H9 (cell line): ENCODE measurements at regions not wholly inside any gene's neighbourhood (a gene's known extent, or its start where the extent isn't known, plus 50 kb on each side); places are given as distances from the start of the nearest gene placed in this dataset.
"Not testable (repeated sequence)": the region's sequence is repeated elsewhere in the genome, so short reads cannot be mapped to it uniquely, and the experiment has no call there.

Source experiments
- DNase-seq: peaks from one replicate; pipeline ENCODE4 v3.0.0-alpha.2; 2017
- H2AFZ ChIP-seq: one replicate; pipeline ENCODE4 v1.6.1; 2013; ENCODE audit warnings: mild to moderate bottlenecking, low read length, control low read depth, moderate library complexity
- H2AK5ac ChIP-seq: 2 replicates; pipeline ENCODE4 v1.6.1; 2013; ENCODE audit warnings: low read length, control low read depth, mixed read lengths; ENCODE audit not compliant: insufficient read length
- H2BK120ac ChIP-seq: one replicate; pipeline ENCODE4 v1.6.1; 2013; ENCODE audit warnings: low read depth, mild to moderate bottlenecking, low read length, control low read depth, inconsistent platforms; ENCODE audit not compliant: poor library complexity, severe bottlenecking
- H2BK12ac ChIP-seq: 2 replicates; pipeline ENCODE4 v1.6.1; 2013; ENCODE audit warnings: low read length, control low read depth, mixed read lengths, low read depth; ENCODE audit not compliant: insufficient read length
- H2BK15ac ChIP-seq: 2 replicates; pipeline ENCODE4 v1.6.1; 2013; ENCODE audit warnings: low read depth, low read length, control low read depth
- H2BK20ac ChIP-seq: one replicate; pipeline ENCODE4 v1.6.1; 2013; ENCODE audit warnings: low read depth, mild to moderate bottlenecking, low read length, control low read depth, inconsistent platforms; ENCODE audit not compliant: poor library complexity, severe bottlenecking
- H2BK5ac ChIP-seq: 2 replicates; pipeline ENCODE4 v1.6.1; 2013; ENCODE audit warnings: low read length, control low read depth, mixed read lengths; ENCODE audit not compliant: insufficient read length
- H3K14ac ChIP-seq: 2 replicates; pipeline ENCODE4 v1.6.1; 2013; ENCODE audit warnings: low read length, control low read depth; ENCODE audit not compliant: insufficient read depth
- H3K18ac ChIP-seq: 2 replicates; pipeline ENCODE4 v1.6.1; 2013; ENCODE audit warnings: low read depth, mild to moderate bottlenecking, mixed read lengths, low read length, control low read depth; ENCODE audit not compliant: insufficient read length
- H3K23ac ChIP-seq: 2 replicates; pipeline ENCODE4 v1.6.1; 2013; ENCODE audit warnings: low read length, control low read depth, mixed read lengths, low read depth; ENCODE audit not compliant: insufficient read length
- H3K23me2 ChIP-seq: 2 replicates; pipeline ENCODE4 v1.6.1; 2013; ENCODE audit warnings: low read depth, mild to moderate bottlenecking, mixed read lengths, low read length, control low read depth; ENCODE audit not compliant: insufficient read length, poor library complexity, severe bottlenecking
- H3K27ac ChIP-seq: 2 replicates; pipeline ENCODE4 v1.5.1; 2013; ENCODE audit warnings: low read length, control low read depth, mixed read lengths, low read depth; ENCODE audit not compliant: insufficient read length
- H3K27me3 ChIP-seq: 2 replicates; pipeline ENCODE4 v1.6.1; 2013; ENCODE audit warnings: low read length, control low read depth, inconsistent platforms; ENCODE audit not compliant: insufficient read depth
- H3K4ac ChIP-seq: 2 replicates; pipeline ENCODE4 v1.6.1; 2013; ENCODE audit warnings: low read depth, mild to moderate bottlenecking, control low read depth, inconsistent platforms, low read length, moderate library complexity
- H3K4me1 ChIP-seq: 2 replicates; pipeline ENCODE4 v1.6.1; 2013; ENCODE audit warnings: low read length, control low read depth, inconsistent platforms; ENCODE audit not compliant: insufficient read depth
- H3K4me2 ChIP-seq: 2 replicates; pipeline ENCODE4 v1.6.1; 2013; ENCODE audit warnings: low read length, control low read depth, mixed read lengths; ENCODE audit not compliant: insufficient read length, insufficient read depth
- H3K56ac ChIP-seq: 2 replicates; pipeline ENCODE4 v1.6.1; 2013; ENCODE audit warnings: low read depth, mild to moderate bottlenecking, mixed read lengths, low read length, control low read depth; ENCODE audit not compliant: insufficient read length
- H3K79me1 ChIP-seq: 2 replicates; pipeline ENCODE4 v1.6.1; 2013; ENCODE audit warnings: low read depth, mild to moderate bottlenecking, moderate library complexity, low read length, control low read depth, inconsistent platforms; ENCODE audit not compliant: insufficient read depth, poor library complexity, severe bottlenecking
- H3K79me2 ChIP-seq: 2 replicates; pipeline ENCODE4 v1.6.1; 2013; ENCODE audit warnings: low read length, control low read depth, inconsistent platforms; ENCODE audit not compliant: insufficient read depth
- H3K9ac ChIP-seq: 2 replicates; pipeline ENCODE4 v1.6.1; 2013; ENCODE audit warnings: low read length, control low read depth, mixed read lengths; ENCODE audit not compliant: insufficient read length; ENCODE audit errors: extremely low read depth
- H3K9me3 ChIP-seq: one replicate; pipeline ENCODE4 v1.6.1; 2013; ENCODE audit warnings: low read depth, low read length, inconsistent platforms; ENCODE audit not compliant: control insufficient read depth
- H3T11ph ChIP-seq: one replicate; pipeline ENCODE4 v1.6.1; 2013; ENCODE audit warnings: mild to moderate bottlenecking, low read length, control low read depth, inconsistent platforms
- H4K20me1 ChIP-seq: one replicate; pipeline ENCODE4 v1.6.1; 2013; ENCODE audit not compliant: control insufficient read depth, insufficient read length, insufficient read depth
- H4K5ac ChIP-seq: 2 replicates; pipeline ENCODE4 v1.6.1; 2013; ENCODE audit warnings: low read depth, mild to moderate bottlenecking, mixed read lengths, low read length, control low read depth; ENCODE audit not compliant: insufficient read length
- H4K8ac ChIP-seq: replicated peaks from 2 replicates; pipeline ENCODE4 v1.6.1; 2013; ENCODE audit warnings: low read length, control low read depth, mixed read lengths, low read depth; ENCODE audit not compliant: insufficient read length
- H4K91ac ChIP-seq: 2 replicates; pipeline ENCODE4 v1.6.1; 2013; ENCODE audit warnings: low read depth, mild to moderate bottlenecking, moderate library complexity, mixed read lengths, low read length, control low read depth; ENCODE audit not compliant: insufficient read length
- H3K27ac Mint-ChIP-seq, 3 experiments: 2 replicates in 2 of 3; 3 replicates in 1 of 3; pipeline ENCODE4 v1.8.0; 2020 to 2021; ENCODE audit warnings: mixed read lengths in 3 of 3, mild to moderate bottlenecking in 1 of 3, moderate library complexity in 1 of 3
- H3K27me3 Mint-ChIP-seq: 2 replicates; pipeline ENCODE4 v1.8.0; 2021; ENCODE audit warnings: low read depth, mild to moderate bottlenecking, moderate library complexity, mixed read lengths
- H3K36me3 Mint-ChIP-seq, 3 experiments: 2 replicates in 2 of 3; 3 replicates in 1 of 3; pipeline ENCODE4 v1.8.0; 2020 to 2021; ENCODE audit warnings: low read depth in 3 of 3, mixed read lengths in 3 of 3; ENCODE audit not compliant: insufficient read depth in 1 of 3
- H3K4me1 Mint-ChIP-seq, 2 experiments: 2 replicates each; pipeline ENCODE4 v1.8.0; 2020; ENCODE audit warnings: mixed read lengths in 2 of 2
- H3K4me3 Mint-ChIP-seq, 2 experiments: 2 replicates in 1 of 2; 3 replicates in 1 of 2; pipeline ENCODE4 v1.8.0; 2020 to 2021; ENCODE audit warnings: mild to moderate bottlenecking in 2 of 2, mixed read lengths in 2 of 2, moderate library complexity in 1 of 2
- H3K9me3 Mint-ChIP-seq, 2 experiments: 2 replicates in 1 of 2; 3 replicates in 1 of 2; pipeline ENCODE4 v1.8.0; 2020; ENCODE audit warnings: mild to moderate bottlenecking in 2 of 2, mixed read lengths in 2 of 2, moderate library complexity in 1 of 2
- WGBS: extraction: QIAGEN DNeasy Blood & Tissue Kit; methylation state at CpG from one replicate; pipeline ENCODE4 v1.1.7; 2013; ENCODE audit warnings: missing lambda C conversion rate, low lambda C conversion rate, mixed read lengths; ENCODE audit not compliant: insufficient read length; ENCODE audit errors: extremely low coverage; 5-methylcytosine and 5-hydroxymethylcytosine counted together
- TF ChIP-seq, protein P1 (sequence below): fragments of 200-600 bp; sonication (generic); conservative IDR thresholded peaks from 3 replicates; pipeline ENCODE4 v1.8.0; 2021; ENCODE audit warnings: antibody characterized with exemption, mild to moderate bottlenecking

- Histone ChIP-seq H2AFZ (no peak overlapping the region), H3K4me2 (no peak overlapping the region), H3T11ph (no peak overlapping the region), H3K79me1 (no peaks in the 10 kb centered on the region), H4K8ac (no peak overlapping the region), H2BK5ac (no peak overlapping the region), H3K14ac (no peak overlapping the region), H4K91ac (no peak overlapping the region), H2BK15ac (no peak overlapping the region), H3K23me2 (no peaks in the 10 kb centered on the region), H2BK20ac (no peak overlapping the region), H3K56ac (no peak overlapping the region), H4K5ac (no peak overlapping the region), H3K27me3 (no peaks in the 10 kb centered on the region), H3K79me2 (no peaks in the 10 kb centered on the region), H2BK12ac (no peak overlapping the region), H3K9me3 (no peaks in the 10 kb centered on the region), H4K20me1 (no peaks in the 10 kb centered on the region), H2AK5ac (no peak overlapping the region), H3K27ac (no peak overlapping the region), H3K4me1 (peaks cover 7% of the 10 kb centered on the region; the same call in 1 of the 2 replicates), H3K18ac (no peak overlapping the region), H2BK120ac (no peak overlapping the region), H3K9ac (no peak overlapping the region), H3K4ac (no peak overlapping the region), H3K23ac (no peak overlapping the region)
- H3K36me3 Mint-ChIP-seq = no peaks in the 10 kb centered on the region
- no peak for DNase-seq
- H3K4me1 Mint-ChIP-seq = peaks cover 19 to 23% of the 10 kb centered on the region in 2 experiments
- TF ChIP-seq, protein P1, sequence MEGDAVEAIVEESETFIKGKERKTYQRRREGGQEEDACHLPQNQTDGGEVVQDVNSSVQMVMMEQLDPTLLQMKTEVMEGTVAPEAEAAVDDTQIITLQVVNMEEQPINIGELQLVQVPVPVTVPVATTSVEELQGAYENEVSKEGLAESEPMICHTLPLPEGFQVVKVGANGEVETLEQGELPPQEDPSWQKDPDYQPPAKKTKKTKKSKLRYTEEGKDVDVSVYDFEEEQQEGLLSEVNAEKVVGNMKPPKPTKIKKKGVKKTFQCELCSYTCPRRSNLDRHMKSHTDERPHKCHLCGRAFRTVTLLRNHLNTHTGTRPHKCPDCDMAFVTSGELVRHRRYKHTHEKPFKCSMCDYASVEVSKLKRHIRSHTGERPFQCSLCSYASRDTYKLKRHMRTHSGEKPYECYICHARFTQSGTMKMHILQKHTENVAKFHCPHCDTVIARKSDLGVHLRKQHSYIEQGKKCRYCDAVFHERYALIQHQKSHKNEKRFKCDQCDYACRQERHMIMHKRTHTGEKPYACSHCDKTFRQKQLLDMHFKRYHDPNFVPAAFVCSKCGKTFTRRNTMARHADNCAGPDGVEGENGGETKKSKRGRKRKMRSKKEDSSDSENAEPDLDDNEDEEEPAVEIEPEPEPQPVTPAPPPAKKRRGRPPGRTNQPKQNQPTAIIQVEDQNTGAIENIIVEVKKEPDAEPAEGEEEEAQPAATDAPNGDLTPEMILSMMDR = no peak
- peaks cover 5% of the 10 kb centered on the region; the same call in 1 of the 2 replicates for H3K27me3 Mint-ChIP-seq
- no peak overlapping the region for H3K27ac Mint-ChIP-seq
- H3K9me3 Mint-ChIP-seq = no peaks in the 10 kb centered on the region; a peak in 2 of 5 replicates
- no CpG with 5 or more reads among the region's 4 CpGs for WGBS
- H3K4me3 Mint-ChIP-seq = no peak overlapping the region
Measured at GRCh38 chr3:177364236-177364635, 167.0 kb upstream of the TBL1XR1 start.

GRCh38 chr3:177365294-177365693 is 168.0 kb upstream of the TBL1XR1 start:
- H2BK120ac ChIP-seq, H3K27ac Mint-ChIP-seq, H3K14ac ChIP-seq, H3K27ac ChIP-seq, H4K5ac ChIP-seq, H4K91ac ChIP-seq, H3K27me3 Mint-ChIP-seq, H2AFZ ChIP-seq, H3K9me3 Mint-ChIP-seq, H3K23me2 ChIP-seq, H3K4ac ChIP-seq, H3K9ac ChIP-seq, H2AK5ac ChIP-seq, H2BK20ac ChIP-seq, H3K79me2 ChIP-seq, H3K4me1 ChIP-seq, H2BK12ac ChIP-seq, H3T11ph ChIP-seq, H3K9me3 ChIP-seq, H3K56ac ChIP-seq, DNase-seq, H3K27me3 ChIP-seq, H3K36me3 Mint-ChIP-seq, H3K18ac ChIP-seq, H3K4me2 ChIP-seq, H4K8ac ChIP-seq, H3K4me3 Mint-ChIP-seq, H4K20me1 ChIP-seq, H2BK15ac ChIP-seq, H2BK5ac ChIP-seq, H3K79me1 ChIP-seq, H3K23ac ChIP-seq: not testable (repeated sequence)
- WGBS = no CpG with 5 or more reads among the region's 3 CpGs
- H3K4me1 Mint-ChIP-seq = peaks cover 17% of the 10 kb centered on the region in 2 experiments
